LNCAP (cell line): ENCODE measurements at regions not wholly inside any gene's neighbourhood (a gene's known extent, or its start where the extent isn't known, plus 50 kb on each side); places are given as distances from the start of the nearest gene placed in this dataset.

Experiments
- TF ChIP-seq, protein P1 (sequence below): fragments of 450-650 bp; IDR thresholded peaks from 2 replicates; pipeline ENCODE4 v1.5.1; 2017; ENCODE audit warnings: mild to moderate bottlenecking

DNA sequence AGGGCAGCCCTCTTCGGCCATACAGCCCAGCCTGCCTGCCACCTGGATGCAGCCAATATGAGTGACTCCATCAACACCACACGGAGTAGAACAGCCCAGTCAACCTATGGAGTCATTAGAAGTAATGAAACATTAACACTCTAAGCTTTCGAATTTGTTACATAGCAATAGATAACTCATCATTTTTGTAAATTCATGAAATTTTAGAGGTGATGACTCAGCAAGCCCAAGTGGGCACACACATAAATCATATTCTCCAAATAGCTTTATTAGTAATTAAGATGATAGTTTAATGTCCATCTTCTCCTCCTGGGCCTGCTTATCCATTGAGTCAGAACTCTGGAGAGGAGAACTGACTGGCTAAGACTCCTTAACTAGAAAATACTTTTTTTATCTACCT lies 335.0 kb upstream of the KCNH8 start:
- TF ChIP-seq, protein P1, sequence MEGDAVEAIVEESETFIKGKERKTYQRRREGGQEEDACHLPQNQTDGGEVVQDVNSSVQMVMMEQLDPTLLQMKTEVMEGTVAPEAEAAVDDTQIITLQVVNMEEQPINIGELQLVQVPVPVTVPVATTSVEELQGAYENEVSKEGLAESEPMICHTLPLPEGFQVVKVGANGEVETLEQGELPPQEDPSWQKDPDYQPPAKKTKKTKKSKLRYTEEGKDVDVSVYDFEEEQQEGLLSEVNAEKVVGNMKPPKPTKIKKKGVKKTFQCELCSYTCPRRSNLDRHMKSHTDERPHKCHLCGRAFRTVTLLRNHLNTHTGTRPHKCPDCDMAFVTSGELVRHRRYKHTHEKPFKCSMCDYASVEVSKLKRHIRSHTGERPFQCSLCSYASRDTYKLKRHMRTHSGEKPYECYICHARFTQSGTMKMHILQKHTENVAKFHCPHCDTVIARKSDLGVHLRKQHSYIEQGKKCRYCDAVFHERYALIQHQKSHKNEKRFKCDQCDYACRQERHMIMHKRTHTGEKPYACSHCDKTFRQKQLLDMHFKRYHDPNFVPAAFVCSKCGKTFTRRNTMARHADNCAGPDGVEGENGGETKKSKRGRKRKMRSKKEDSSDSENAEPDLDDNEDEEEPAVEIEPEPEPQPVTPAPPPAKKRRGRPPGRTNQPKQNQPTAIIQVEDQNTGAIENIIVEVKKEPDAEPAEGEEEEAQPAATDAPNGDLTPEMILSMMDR = no peak

DNA sequence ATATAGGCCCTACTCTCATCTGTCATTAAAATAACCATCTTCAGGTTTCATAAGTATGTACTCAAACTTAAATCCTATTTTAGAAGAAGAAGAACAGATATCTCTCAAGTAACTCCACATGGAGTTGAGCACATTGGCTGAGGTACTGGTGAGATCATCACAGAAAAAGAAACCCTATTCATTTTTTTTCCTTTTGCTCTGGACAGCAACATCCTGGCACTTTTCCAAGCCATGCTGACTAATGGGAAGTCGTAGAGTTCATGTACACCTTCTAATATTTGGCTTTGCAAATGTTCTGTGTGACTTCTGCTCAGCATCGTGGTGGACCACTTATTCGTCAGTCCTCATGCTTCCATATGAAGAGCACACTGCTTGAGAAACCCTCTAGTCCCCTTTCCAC lies 336.0 kb upstream of the KCNH8 start:
- TF ChIP-seq, protein P1 = no peak

DNA sequence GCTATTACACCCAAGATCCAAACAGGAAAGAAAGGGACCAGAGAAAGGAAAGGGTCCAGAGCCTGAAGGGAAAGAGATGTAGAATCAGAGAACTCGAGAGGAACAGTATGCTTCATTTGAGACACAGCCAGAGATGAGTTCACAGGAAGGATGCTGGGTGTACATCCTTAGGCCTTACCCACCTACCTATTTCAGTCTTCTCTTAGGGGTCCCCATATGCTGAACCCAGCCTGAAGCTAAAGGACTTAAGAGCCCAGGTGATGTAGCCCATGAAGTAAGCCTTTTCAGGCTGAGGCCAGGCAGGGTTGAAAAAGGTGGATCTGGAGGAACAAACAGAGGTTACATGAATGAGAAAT lies 338.0 kb upstream of the KCNH8 start:
- TF ChIP-seq, protein P1 = no peak

DNA sequence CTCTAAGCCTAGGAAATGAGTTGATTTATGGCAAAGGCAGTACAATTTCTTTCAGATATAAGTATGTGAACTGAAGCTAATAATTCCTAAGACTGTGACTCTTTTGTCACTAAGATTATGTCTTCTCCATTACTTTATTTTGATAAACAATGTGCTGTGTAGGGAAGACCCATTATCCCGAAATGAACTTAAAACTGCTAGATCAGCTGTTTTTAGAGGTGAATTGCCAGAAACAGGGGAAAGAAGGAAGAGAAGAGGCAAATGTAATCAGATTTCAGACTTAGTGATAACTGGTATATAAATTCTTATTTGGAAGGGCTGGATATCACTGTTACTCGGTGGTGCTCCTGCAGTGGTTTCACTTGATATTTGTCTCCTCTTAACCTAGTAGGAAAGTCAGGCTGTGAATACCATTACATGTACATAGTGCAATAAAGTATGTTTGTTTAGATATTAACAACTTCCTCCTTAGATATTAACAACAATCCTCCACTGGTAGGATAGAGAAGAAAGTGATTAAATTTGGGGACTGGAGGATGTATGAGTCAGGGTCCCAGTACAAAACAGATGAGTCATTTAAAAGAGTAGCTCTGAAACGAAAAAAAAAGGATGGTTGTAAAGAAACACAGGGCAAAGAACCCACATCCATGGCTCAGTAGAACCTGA lies 338.5 kb upstream of the KCNH8 start:
- TF ChIP-seq, protein P1 = no peak

DNA sequence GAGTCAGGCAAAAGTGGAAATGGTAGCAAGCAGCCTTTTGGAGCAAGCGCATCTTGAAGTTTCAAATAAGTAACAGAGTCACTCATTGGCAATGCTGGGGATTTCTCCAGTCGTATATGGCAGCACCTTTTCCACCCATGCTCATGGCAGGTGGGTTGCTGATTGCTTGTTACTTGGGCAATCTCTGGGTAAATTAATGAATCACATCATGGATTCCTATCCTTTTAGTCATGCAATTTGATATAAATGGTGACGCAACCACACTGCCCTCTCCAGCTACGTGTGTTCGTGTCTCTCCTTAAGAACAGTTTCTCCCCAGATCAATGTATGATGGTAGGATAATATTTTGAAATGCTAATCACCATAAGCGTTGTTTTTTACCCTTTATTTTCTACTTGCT lies 339.9 kb upstream of the KCNH8 start:
- TF ChIP-seq, protein P1 = no peak

DNA sequence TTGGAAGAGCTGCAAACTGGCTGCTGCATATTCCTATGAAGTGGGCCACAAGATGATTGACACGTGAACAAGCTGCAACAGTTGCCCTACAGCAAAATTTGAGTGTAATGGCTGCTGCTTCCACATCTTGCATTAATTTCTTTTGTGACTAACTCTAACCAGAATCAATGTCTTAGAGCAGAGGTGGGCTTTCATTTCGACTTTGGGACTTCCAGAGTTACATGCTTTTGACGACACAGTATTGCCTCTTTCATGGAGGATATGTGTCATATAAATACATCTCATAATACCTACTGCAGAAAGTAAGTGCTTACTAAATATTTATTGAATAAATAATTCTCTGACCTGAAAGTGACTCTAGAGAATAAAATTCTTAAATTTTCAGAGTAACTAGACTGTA lies 340.7 kb upstream of the KCNH8 start:
- TF ChIP-seq, protein P1 = no peak

DNA sequence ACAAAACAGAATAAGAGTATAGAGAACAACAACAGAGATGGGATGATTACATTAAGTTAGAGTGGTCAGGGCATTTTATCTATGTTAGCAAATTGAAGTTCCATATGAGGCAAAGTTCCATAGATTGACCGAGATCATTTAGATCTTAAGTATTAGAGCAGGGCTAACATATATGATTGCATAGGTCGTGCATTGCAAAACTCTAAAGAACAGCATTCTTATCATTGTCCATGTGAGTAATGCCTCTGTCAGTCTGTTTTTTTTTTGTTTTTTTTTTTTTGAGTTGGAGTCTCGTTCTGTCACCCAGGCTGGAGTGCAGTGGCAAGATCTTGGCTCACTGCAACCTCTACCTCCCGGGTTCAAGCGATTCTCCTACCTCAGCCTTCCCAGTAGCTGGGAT lies 341.7 kb upstream of the KCNH8 start:
- TF ChIP-seq, protein P1 = no peak

DNA sequence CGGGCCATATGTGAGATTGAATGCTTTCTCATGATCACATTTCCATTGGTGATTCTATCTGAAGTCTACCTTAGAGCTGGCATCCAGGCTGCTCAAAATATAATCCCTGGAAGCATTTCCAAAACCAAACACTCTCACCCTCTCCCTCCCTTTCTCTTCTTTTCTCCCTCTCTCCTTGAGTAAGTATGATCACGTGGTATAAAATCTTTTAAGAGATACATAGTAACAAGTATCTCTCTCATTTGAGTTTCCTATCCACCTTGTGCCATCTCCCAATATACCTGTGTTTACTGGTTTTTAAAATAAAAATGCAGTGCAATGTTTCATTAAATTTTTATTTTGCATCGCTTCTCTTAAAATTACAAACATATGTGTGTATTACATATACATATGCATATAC lies 350.9 kb upstream of the KCNH8 start:
- TF ChIP-seq, protein P1 = no peak
